BJ (cell line): ENCODE measurements at regions not wholly inside any gene's neighbourhood (a gene's known extent, or its start where the extent isn't known, plus 50 kb on each side); places are given as distances from the start of the nearest gene placed in this dataset.

Source experiments
- CTCF ChIA-PET: fragments of 350-600 bp; formaldehyde crosslinking; extraction: SDS; loops from one replicate; lab custom pipeline; 2021; ENCODE audit warnings: antibody characterized with exemption, inconsistent platforms; lab: Yijun Ruan, JAX
- POLR2A ChIA-PET: fragments of 300-600 bp; sonication (Branson Sonifier 250); formaldehyde crosslinking; extraction: SDS; loops from one replicate; lab custom pipeline; 2021; ENCODE audit warnings: antibody characterized with exemption; lab: Charles Lee
- DNase-seq: peaks from one replicate; pipeline ENCODE4 v3.0.0-alpha.2; 2011; ENCODE audit warnings: low read depth
- H3K27me3 ChIP-seq: 2 replicates; pipeline ENCODE4 v1.6.0; 2011; ENCODE audit warnings: low read length; ENCODE audit not compliant: control insufficient read depth, insufficient read depth
- H3K36me3 ChIP-seq: 2 replicates; pipeline ENCODE4 v1.5.1; 2011; ENCODE audit warnings: low read length; ENCODE audit not compliant: control insufficient read depth, insufficient read depth
- H3K4me3 ChIP-seq: 2 replicates; pipeline ENCODE4 v1.5.1; 2011; ENCODE audit warnings: low read depth, mild to moderate bottlenecking, control low read depth, low read length
- CTCF ChIP-seq: IDR thresholded peaks from 2 replicates; pipeline ENCODE4 v1.5.1; 2011; ENCODE audit warnings: low read depth, mild to moderate bottlenecking, control low read depth, inconsistent platforms, low read length, moderate library complexity; ENCODE audit not compliant: insufficient read depth

GRCh38 chr18:66211749-66212148 lies 392.1 kb downstream of the CDH19 start:
- no peaks in the 10 kb centered on the region for H3K27me3 ChIP-seq
- no peak overlapping the region for H3K4me3 ChIP-seq
- no peak for DNase-seq
- H3K36me3 ChIP-seq, result no peaks in the 10 kb centered on the region
- ChIA-PET CTCF (no interaction called here), POLR2A (no interaction called here)
- TF ChIP-seq CTCF, result no peak

GRCh38 chr18:66210875-66211274 lies 393.0 kb downstream of the CDH19 start:
- no peak for DNase-seq
- ChIA-PET POLR2A (no interaction called here), CTCF (no interaction called here)
- TF ChIP-seq CTCF, result no peak
- H3K4me3 ChIP-seq, result no peak overlapping the region
- H3K36me3 ChIP-seq, result no peaks in the 10 kb centered on the region
- H3K27me3 ChIP-seq, result no peaks in the 10 kb centered on the region

GRCh38 chr18:66209656-66210055 lies 394.2 kb downstream of the CDH19 start:
- H3K27me3 ChIP-seq, result no peaks in the 10 kb centered on the region
- no peak for DNase-seq
- ChIA-PET CTCF (no interaction called here), POLR2A (no interaction called here)
- no peak for TF ChIP-seq CTCF
- no peak overlapping the region for H3K4me3 ChIP-seq
- H3K36me3 ChIP-seq, result no peaks in the 10 kb centered on the region

GRCh38 chr18:66196805-66197204 lies 407.1 kb downstream of the CDH19 start:
- no peak for DNase-seq
- ChIA-PET CTCF (no interaction called here), POLR2A (no interaction called here)
- no peaks in the 10 kb centered on the region for H3K36me3 ChIP-seq
- no peak for TF ChIP-seq CTCF
- no peak overlapping the region for H3K4me3 ChIP-seq
- H3K27me3 ChIP-seq, result no peaks in the 10 kb centered on the region

- CTCF ChIA-PET, result no interaction called here
- Histone ChIP-seq H3K36me3 (no peaks in the 10 kb centered on the region), H3K27me3 (no peaks in the 10 kb centered on the region), H3K4me3 (no peak overlapping the region)
- DNase-seq, result no peak
- TF ChIP-seq CTCF, result no peak
- POLR2A ChIA-PET, result no interaction called here
These were observed 410.0 kb downstream of the CDH19 start for GRCh38 chr18:66193938-66194337.

- no peak for TF ChIP-seq CTCF
These were observed 410.5 kb downstream of the CDH19 start for GRCh38 chr18:66193394-66193793.

More at GRCh38 chr18:66193394-66193793, 410.5 kb downstream of the CDH19 start:
- ChIA-PET CTCF (no interaction called here), POLR2A (no interaction called here)
- Histone ChIP-seq H3K27me3 (no peaks in the 10 kb centered on the region), H3K36me3 (no peaks in the 10 kb centered on the region), H3K4me3 (no peak overlapping the region)
- DNase-seq, result no peak
